Posterior vena cava (tissue), 2 donors: ENCODE measurements at regions not wholly inside any gene's neighbourhood (a gene's known extent, or its start where the extent isn't known, plus 50 kb on each side); places are given as distances from the start of the nearest gene placed in this dataset.

Experiments
- DNase-seq: peaks from one replicate; pipeline ENCODE4 v3.0.0-alpha.2; 2020; ENCODE audit warnings: low spot score
- intact Hi-C, 2 donors: fragments of 100-400 bp; cut with DNase I; formaldehyde crosslinking; loops; one replicate each; pipeline versions ENCODE4 v1.14.1 to v1.14.2; 2022 to 2023
- donor health status: DM: yes; HTN: yes; CAD: no.
- donor health status: DM: yes; HTN: yes; CAD: no.

DNA sequence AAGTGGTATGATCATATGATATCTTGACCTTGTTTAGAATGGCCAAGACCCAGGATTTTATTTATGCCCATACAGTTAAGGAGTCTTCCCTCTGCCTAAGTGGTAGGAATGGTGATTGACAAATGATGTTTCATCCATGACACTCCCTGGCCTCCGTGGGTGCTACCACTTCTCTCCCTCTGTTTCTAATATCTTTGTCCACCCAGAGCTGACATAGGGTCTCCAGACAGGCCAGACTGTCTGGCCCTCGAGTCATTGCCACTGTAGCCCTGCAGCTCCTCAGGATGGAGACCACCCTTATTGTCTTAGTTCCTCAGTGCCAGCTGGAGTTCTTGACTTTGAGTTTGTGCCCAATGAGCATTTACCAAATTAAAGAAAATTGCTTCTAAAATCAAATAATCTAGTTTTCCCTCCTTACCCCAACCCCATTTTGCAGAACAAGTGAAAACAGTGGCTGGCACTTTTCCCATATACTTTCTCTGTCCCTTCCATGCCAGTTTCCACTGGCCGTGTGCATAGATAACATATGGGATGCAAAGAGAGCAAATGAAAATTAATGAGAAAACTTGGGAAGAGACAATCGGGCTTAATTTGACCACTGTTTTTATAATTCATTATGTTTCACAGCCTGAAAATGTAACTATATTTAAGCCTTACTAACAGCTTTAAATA, 235.7 kb downstream of the NSG2 start:
- no peak for DNase-seq
- intact Hi-C loops = no loop called here

DNA sequence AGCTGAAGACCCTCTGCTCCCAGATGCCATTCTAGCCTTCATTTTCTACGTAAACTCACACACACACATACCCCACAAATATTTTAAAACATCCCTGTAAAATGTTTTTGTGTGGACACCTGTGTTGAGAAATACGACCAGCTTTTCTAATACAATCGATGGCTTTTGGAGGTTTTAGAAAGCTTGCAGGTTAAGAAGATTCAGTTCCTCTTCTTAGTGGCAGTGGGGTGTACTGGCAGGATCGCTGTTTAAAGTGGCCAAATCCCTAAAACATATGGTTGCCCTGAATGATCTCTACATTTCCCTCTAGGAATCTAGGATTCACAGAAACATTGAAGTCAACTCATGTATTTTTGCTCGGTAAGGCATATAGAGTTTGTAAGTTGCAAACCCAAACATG, 236.3 kb downstream of the NSG2 start:
- no peak for DNase-seq
- intact Hi-C loops = no loop called here

DNA sequence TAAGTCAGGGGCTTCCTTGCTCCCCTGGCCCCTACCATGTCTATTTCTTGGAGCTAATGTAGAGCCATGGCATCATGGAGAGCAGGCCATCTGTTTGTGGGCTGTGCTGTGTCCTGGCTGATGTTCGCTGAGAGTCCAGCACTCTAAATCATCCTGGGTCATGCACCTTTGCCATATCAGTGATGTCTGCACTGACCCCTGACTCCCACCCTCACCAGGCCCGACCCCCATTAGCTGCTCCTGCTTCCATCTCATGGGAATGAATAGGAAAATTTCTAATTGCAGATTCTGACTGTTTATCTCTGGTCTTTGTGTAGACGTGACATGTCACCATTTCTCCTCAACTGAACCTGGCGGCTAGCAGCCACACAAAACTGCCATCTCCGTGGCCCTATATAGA, 236.9 kb downstream of the NSG2 start:
- DNase-seq = no peak
- intact Hi-C loops = no loop called here

DNA sequence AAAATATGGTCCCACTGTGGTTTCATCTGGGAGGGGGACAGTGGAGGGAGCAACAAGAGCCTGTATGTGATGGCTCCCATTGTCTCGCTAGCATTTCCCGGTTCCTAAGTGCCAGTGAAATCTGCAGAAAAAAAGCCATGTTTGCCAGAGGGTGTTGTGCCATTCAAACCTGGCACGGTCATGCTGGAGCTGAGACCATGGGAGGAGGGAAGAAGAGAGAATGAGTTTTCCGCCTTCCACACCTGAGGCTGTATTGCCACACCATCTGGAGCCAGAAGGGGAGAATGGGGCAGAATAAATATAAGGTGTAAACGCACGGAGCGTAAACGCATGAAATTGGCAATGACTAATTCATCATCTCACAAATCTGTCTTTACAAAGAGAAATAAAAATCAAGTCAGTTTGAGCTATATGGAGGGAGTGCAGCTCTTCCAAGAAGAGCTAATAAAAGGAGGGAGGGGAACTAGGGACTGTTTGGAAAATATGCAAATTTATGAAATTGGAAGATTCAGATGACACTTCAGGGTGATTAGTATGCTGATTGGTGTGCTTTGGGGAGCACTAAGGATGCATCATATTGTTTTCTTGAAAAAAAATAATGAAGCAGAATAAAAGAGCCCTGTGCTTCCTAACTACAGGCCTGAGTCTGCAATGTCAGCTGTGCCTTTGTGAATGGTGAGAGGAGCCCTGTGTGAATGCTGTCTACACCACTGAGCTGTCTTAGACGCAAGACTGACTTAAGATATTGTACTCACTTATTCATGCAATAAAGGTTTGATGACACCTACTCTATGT, 237.9 kb downstream of the NSG2 start:
- intact Hi-C loops = no loop called here
- DNase-seq = no peak

DNA sequence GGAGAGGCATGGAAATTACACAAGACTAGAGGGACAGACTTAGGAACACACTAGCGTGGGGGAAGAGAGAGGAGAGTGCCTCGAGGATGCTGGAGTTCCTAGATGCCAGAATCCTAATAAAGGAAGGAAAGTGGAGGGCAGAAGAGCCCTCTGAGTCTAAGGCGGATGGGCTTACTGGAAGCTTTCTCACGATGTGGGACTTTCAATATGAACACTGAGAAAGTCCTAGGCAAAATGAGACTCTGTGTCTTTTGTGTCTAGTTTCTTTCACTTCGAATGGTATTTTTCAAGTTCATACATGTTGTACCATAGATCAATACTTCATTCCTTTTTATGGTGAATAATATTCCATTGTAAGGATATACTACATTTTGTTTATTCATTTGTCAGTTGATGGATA, 239.4 kb downstream of the NSG2 start:
- no peak for DNase-seq
- intact Hi-C loops = no loop called here

GRCh38 chr5:174287761-174288160, 242.3 kb downstream of the NSG2 start:
- intact Hi-C loops = no loop called here
- no peak for DNase-seq

DNA sequence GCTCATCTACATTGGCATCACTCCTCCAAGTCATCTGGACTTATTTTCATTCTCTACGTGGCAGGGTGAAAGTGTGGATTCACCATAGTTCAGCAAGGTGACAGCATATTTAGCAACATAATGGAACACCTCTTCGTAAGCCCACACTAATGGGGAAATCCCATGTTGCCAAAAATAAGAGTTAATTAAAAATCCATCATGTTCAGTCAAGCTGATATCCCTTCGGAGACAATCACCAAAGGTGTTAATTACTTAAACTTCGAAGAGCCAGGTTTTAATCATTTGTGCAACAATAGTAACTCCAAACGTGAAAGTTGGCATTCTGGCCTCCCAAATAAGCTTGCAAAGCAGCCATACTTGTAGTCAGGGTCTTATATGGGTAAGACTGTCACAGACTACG, 242.9 kb downstream of the NSG2 start:
- DNase-seq = no peak
- intact Hi-C loops = no loop called here

DNA sequence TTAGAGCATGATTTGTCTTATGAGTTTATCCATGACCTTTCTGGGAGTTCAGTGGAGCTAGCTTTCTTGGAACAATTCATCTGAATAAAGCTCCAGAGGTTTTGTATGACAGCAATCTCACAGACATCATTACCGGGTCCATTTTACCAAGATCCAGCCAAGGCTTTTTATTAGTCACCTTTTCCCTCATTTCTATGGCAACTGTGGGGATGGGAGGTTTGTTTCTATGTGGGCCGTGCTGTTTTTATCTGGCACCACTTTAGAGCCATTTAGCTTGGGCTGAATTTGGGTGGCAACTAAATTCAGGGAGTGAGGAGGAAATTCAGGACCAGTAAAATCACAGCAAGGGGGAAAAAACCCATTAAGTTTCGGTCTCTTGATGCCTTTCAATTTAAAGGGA, 245.7 kb downstream of the NSG2 start:
- intact Hi-C loops = no loop called here
- no peak for DNase-seq

- intact Hi-C loops = no loop called here
- no peak for DNase-seq
Observed at GRCh38 chr5:174292348-174292747, 246.8 kb downstream of the NSG2 start.

DNA sequence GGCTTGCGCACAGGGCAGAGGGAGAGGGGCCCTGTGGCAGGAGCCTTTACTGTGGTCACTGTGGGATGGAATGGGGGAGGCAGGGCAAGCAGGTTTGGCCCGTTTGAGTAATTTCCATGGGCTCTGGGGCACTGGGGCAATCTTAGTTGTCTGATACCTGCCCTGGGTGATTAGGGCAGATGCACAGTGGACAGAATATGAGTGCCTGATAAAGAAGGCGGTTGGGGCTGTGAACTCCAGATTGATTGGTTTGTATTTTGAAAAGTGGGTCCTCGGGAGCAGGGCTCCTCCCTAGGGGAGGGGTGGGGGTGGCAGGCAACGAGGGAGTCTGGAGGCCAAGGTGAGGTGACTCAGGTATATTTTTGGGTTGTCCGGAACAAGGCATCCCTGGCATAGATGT, 247.5 kb downstream of the NSG2 start:
- intact Hi-C loops = no loop called here
- DNase-seq = no peak

DNA sequence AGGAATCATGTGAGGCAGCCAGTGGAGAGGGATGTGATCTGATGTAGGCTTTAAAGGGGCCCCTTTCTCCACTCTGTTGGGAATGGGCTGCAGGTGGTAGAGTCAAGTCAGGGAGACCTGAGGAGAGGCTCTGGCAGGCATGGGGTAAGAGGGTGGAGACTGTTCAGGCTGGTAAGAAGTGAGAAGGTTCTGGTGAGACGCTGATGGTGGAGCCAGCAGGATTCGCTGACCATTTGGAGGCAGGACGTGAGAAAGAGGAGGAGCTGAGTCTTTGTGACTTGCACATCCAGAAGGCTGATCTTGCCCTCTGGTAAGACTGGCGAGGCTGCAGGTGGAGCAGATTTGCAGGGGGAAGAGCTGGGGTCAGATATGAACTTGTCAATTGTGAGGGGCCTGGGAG, 248.0 kb downstream of the NSG2 start:
- intact Hi-C loops = no loop called here
- no peak for DNase-seq

DNA sequence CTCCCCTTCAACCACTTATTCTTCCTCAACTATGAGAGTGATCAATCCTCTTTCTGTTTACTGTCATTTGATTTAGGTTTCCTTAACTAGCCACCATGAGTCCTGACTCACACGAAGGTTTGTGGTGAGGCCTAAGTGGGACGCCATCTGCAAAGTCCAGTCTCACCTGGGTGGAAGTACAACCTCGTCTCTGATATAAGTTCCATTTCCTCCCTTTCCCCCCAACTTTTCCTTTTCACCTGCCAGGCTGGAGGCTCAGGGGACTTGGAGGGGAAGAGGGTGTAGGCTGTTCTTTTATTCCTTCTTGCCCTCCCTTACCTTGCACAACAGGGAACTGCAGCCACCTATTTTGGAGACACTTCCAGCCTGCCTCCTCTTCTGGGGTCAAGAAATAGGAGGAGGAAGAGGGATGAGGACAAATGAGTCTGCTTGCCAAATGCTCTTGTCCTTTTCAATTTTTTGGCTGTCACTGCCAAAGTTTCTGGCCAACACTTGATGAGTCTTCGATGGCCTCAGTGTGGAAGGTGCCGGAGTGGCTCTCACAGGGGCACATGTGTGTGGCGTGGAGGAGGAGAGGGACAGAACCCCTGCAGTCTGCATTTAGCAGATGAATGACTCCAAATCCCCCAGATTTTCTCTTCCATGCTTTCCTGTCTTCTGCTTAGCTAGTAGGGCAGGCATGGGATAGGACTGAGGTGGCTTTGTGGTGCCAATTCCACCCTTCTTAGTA, 249.6 kb downstream of the NSG2 start:
- DNase-seq = no peak
- intact Hi-C loops = no loop called here

DNA sequence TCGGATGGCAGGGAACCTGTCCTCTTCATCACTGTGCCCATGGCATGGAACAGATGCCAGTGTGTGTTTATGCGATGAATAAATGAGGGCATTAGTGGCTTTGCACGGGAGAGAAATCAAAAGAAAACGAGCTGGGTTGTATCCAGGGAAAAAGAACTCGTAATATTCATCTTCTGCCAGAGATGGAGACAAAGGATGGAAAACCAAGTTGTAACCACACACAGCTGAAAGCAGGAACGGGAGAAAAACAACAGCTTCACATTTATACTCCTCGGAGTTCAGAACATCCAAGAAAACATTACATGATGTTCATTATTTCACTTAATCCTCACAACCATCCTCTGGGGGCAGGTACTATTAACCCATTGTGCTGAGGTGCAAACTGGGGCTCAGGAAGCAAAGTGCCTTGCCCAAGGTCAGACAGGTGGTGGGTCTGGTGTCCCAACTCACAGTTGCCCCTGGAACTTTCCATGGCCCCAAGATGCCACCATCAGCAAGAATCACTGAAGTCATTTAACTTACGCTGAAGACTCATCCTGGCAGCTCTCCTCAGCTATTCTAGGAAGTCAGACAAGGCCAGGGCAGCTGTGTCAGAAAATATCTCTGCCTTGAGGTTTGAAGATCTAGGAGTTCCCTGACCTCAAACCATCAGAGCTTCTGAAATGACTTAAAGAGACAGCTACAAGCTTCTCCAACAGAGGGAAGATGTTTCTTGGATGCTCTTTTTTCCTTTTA, 250.4 kb downstream of the NSG2 start:
- intact Hi-C loops = no loop called here
- no peak for DNase-seq

- intact Hi-C loops = no loop called here
- DNase-seq = no peak
Observed at GRCh38 chr5:174300118-174300940, 254.8 kb downstream of the NSG2 start.

DNA sequence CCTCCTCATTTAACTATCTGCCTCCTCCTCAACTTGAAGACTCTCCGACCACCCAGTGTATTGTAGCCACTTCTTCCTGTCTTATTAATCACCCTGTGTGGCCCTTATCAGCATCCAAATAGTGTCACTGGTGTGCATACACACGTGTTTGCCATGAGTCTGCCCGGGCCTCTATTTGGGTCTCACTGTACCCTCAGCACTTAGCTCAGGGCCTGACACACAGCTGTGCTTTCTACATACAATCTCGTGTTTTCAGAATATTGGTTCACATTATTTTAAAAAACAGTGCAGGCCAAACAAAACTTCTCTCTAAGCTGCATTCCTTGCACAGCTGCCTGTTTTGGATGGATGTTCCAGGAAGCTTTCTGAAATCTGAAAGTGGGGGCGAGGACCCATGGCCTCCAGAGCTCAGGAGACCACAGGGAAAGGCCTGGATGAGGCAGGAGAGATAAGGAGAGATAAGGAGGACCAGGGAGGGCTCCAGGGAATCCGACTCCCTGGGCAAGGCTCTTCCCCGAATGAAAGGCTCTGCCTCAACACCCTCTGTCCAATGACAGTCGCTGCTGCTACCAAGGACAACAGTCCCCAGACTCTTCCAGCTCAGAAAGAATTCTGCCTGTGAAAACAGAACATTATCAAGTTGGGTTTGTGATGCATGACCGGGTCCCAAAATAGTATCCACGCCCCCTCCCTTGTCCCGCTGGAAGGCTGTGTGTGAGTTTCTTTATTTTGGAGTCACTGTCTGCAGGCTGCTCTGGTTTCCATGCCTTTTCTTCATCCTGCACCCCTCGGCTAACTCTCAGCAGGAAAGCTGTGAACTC, 255.6 kb downstream of the NSG2 start:
- DNase-seq = no peak
- intact Hi-C loops = no loop called here

DNA sequence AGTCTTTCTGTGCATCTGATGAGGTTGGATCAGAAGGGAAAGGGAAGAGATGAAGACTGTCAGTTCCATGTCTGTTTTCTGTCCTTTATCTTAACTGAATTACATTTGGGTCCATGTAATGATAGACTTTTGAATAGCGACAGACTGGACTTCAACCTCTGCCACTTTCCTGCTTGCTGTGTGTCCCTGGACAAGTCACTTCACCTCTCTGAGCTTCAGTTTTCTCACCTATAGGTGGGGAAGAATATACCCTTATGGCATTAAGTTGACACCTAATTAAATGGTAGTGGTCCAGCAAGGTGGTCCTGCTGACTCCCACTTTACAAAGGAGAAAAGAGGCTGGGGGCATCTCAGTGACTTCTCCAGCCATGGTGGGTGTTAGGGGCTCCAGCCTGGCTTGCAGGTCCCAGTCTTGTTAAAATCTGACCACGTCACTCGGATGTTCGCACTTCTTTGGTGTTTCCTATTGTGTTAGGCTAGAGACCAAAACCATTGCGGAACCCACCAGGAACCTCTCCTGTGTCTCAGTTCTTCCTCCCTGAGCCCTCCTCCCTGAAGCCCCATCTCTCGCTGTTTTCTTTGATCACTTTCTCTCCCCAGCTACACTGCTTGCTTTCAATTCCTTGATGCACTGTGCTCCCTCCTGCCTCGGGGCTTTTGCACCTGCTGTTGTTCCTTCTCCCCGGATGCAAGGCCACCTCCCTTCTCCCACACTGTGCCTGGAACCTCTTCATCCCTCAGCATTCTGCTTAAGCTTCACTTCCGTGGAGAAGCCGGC, 256.5 kb downstream of the NSG2 start:
- no peak for DNase-seq
- intact Hi-C loops = no loop called here

DNA sequence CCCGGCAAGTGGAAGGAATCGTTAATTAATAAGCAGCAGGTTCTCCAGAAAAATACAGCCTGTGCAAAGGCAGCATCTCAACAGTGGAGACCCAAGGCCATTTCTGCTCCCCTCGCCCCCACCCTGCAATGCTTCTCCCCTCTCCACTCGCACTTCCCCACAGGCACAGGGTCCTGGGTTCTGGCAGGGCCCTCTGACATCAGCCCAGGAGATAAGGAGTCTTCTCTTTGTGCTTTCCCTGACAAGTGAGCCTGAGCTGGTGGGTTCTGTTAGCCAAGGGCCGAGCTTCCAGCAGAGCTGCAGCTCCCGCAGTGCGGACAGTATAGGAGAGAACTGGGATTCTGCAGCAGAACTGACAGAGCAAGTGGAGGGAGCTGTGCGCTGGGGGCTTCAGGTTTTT, 257.5 kb downstream of the NSG2 start:
- DNase-seq = no peak
- intact Hi-C loops = no loop called here
